ENCODE measurements at regions not wholly inside any gene's neighbourhood (a gene's known extent, or its start where the extent isn't known, plus 50 kb on each side); places are given as distances from the start of the nearest gene placed in this dataset.
A peak's percentile ranks its signal among the peaks of the same experiment; 100 is the strongest.

DNA sequence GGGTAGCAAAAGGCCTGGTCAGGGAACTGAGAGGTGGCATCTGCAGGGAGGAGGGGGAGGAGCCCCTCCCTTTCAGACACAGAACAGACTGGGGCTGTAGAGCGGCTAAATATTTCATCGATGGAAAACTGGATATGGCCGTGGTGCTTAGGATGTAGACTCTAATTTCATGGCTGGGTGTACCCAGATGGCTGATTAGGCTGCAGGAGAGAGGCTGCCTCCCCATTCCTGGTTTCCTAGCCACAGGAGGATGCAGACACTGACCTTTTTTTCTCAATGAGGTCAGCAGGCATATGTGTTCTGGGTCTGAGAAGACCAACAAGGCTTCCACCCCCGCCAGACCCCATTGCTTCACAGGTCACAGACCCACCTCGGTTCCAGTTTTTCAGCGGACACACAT, 58.1 kb upstream of the CALM2 start:
- H3K4me1 ChIP-seq = no peaks in the 10 kb centered on the region
- H3K36me3 ChIP-seq (ENCODE audit: insufficient read depth in 1 of 2, low read depth in 1 of 2) = no peaks in the 10 kb centered on the region
- DNase-seq (no peak), ATAC-seq (no peak)
- no peaks in the 10 kb centered on the region for H3K9me3 ChIP-seq
- 85 to 87% (median 86%) methylated on average over 6 of the region's 6 CpGs for WGBS, 3 donors
- no peaks in the 10 kb centered on the region for H3K27me3 ChIP-seq (ENCODE audit: insufficient read depth in 3 of 3, low read length in 2 of 3)
- TF ChIP-seq, protein P1, sequence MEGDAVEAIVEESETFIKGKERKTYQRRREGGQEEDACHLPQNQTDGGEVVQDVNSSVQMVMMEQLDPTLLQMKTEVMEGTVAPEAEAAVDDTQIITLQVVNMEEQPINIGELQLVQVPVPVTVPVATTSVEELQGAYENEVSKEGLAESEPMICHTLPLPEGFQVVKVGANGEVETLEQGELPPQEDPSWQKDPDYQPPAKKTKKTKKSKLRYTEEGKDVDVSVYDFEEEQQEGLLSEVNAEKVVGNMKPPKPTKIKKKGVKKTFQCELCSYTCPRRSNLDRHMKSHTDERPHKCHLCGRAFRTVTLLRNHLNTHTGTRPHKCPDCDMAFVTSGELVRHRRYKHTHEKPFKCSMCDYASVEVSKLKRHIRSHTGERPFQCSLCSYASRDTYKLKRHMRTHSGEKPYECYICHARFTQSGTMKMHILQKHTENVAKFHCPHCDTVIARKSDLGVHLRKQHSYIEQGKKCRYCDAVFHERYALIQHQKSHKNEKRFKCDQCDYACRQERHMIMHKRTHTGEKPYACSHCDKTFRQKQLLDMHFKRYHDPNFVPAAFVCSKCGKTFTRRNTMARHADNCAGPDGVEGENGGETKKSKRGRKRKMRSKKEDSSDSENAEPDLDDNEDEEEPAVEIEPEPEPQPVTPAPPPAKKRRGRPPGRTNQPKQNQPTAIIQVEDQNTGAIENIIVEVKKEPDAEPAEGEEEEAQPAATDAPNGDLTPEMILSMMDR (IDR thresholded peaks at IDR 0.05) = no peak
- intact Hi-C loops (cut with DNase I) = no loop called here
- no peak overlapping the region for H3K27ac ChIP-seq
- no peak overlapping the region for H3K4me3 ChIP-seq

DNA sequence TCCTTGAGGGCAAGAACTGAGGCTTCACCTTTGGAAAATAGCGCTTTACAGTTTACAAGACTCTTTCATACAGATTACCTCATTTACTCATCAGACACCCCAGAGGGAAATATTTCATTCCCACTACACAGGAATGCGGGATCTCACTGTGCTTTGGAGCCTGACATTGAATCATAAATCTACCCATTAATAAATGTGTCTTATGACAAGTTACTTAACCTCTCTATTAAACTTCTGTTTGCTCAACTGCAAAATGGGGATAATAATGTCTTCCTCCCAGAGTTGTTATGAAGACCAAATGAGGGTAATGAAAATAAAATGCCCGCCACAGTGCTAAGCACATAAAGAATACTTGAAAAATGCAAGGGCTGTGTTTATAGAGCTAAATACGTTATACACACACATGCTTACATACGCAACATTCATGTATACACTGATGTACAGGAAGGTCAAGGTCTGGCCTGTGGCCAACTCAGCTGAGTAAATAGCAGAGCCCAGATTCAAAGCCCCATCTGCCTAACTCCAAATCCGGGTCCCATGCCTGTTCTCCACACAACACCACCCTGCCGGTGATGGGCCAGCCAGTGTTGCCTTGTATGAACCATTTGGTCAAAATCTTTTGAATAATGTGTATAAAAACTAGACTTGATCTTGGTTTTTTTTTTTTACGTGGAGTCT, 56.6 kb upstream of the CALM2 start:
- Histone ChIP-seq H3K4me3 (no peak overlapping the region), H3K9me3 (no peaks in the 10 kb centered on the region), H3K27ac (no peak overlapping the region), H3K27me3 (ENCODE audit: insufficient read depth in 3 of 3, low read length in 2 of 3) (no peaks in the 10 kb centered on the region), H3K4me1 (no peaks in the 10 kb centered on the region), H3K36me3 (ENCODE audit: insufficient read depth in 1 of 2, low read depth in 1 of 2) (no peaks in the 10 kb centered on the region)
- WGBS, 3 donors = 82 to 85% (median 84%) methylated on average over 8 of the region's 8 CpGs
- no peak for DNase-seq
- intact Hi-C loops (cut with DNase I) = no loop called here
- ATAC-seq = no peak
- TF ChIP-seq, protein P1 (IDR thresholded peaks at IDR 0.05) = no peak

DNA sequence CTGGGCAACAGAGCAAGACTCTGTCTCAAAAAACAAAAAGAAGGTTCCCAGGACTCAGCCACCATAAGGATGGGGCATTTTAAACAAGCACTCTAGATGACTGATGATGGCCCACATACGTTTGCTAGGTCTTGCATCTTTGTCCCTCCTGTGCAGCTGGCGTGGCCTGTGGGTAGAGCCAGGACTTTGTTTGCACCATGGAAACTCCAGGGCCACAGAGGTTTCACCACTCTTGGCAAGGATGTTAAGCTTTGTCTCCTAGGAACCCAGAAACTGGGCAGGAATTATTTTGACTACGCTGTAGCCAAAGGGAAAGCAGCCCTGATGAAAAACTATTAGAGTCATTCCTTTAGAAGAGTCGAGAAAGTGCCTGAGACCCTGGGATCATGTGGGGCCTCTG, 54.1 kb upstream of the CALM2 start:
- TF ChIP-seq, protein P1 (IDR thresholded peaks at IDR 0.05) = no peak
- Histone ChIP-seq H3K27me3 (ENCODE audit: insufficient read depth in 3 of 3, low read length in 2 of 3) (no peaks in the 10 kb centered on the region), H3K27ac (no peak overlapping the region), H3K36me3 (ENCODE audit: insufficient read depth in 1 of 2, low read depth in 1 of 2) (no peaks in the 10 kb centered on the region), H3K4me1 (peaks cover 16% of the 10 kb centered on the region), H3K4me3 (no peak overlapping the region), H3K9me3 (no peaks in the 10 kb centered on the region)
- WGBS, 3 donors = 29 to 41% (median 32%) methylated on average over 4 of the region's 4 CpGs
- intact Hi-C loops (cut with DNase I) = no loop called here
- DNase-seq (peak; percentile 69 to 76), ATAC-seq (peak in 3 of 4 donors; percentile 52 to 68 (median 60))

DNA sequence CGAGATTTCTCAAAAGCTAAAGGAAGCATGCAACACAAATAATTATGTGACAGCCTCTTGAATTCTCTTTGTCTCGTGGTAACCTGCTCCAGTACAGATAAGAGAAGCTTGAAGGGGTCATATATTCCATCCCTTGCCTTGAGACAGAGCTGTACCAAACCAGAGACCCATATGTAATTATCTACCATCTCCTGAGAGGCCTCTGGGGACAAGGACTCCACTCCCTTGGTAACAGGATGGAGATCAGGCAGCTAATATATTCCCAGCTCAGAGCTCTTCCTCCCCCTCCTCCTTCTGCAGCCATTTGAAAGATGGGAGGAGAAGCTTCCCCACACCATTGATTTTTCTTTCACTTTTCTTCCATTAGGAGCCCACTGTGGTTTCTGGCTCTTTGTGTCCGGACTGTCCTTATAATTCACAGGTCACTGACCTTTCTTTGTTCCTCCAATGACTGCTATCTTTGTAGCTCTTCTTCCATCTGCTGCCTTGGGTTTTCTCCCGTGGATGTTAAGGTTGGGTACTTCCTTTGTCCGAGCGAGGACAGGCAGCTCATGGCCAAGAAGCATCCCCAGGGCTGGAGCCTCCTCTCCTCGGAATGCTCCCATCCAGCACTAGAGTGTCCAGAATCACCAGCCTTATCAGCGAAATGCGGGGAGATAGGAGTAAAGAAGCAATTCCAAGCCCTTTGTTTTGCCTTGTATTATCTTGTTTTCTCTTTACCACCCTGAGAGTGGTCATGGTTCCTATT, 51.4 kb upstream of the CALM2 start:
- intact Hi-C loops (cut with DNase I) = loop anchor here in 1 of 2 donors (5.0 kb wide), 3 partner anchors 45 to 210 kb away; no protein-coding TSS in a partner anchor
- TF ChIP-seq, protein P1 (IDR thresholded peaks at IDR 0.05) = no peak
- H3K27me3 ChIP-seq (ENCODE audit: insufficient read depth in 3 of 3, low read length in 2 of 3) = no peaks in the 10 kb centered on the region
- H3K27ac ChIP-seq = no peak overlapping the region
- H3K4me3 ChIP-seq = no peak overlapping the region
- peaks cover 38% of the 10 kb centered on the region for H3K4me1 ChIP-seq
- no peaks in the 10 kb centered on the region for H3K36me3 ChIP-seq (ENCODE audit: insufficient read depth in 1 of 2, low read depth in 1 of 2)
- ATAC-seq = no peak
- DNase-seq = no peak
- 69 to 84% (median 80%) methylated on average over 9 of the region's 9 CpGs for WGBS, 3 donors
- no peaks in the 10 kb centered on the region for H3K9me3 ChIP-seq
